Esophagus squamous epithelium (tissue), 4 donors: ENCODE measurements at regions not wholly inside any gene's neighbourhood (a gene's known extent, or its start where the extent isn't known, plus 50 kb on each side); places are given as distances from the start of the nearest gene placed in this dataset.

Experiments used
- CTCF ChIP-seq, 6 experiments: fragments of 450-650 bp in 4 of 6; fragments of 200-600 bp in 2 of 6; sonication (generic) in 2 of 6; IDR thresholded peaks; one replicate each; pipeline ENCODE4 v1.5.1; 2016 to 2019; ENCODE audit warnings: antibody characterized with exemption in 6 of 6, mild to moderate bottlenecking in 4 of 6, moderate library complexity in 4 of 6
- POLR2A ChIP-seq, 4 donors: fragments of 450-650 bp; IDR thresholded peaks; one replicate each; pipeline ENCODE4 v1.6.1; 2017; ENCODE audit warnings: antibody characterized with exemption in 4 of 4, mild to moderate bottlenecking in 4 of 4, moderate library complexity in 3 of 4

- TF ChIP-seq CTCF (IDR thresholded peaks at IDR 0.05) (no peak), POLR2A (IDR thresholded peaks at IDR 0.05) (no peak)
These were observed 244.6 kb upstream of the NEGR1 start for GRCh38 chr1:72526926-72527325.
